SK-N-SH treated with all-trans-retinoic acid at 6 μM for 48 hours (cell line): ENCODE measurements at regions not wholly inside any gene's neighbourhood (a gene's known extent, or its start where the extent isn't known, plus 50 kb on each side); places are given as distances from the start of the nearest gene placed in this dataset.

Source experiments
- ATAC-seq: fragments of 200-7000 bp; cut with Tn5 transposase; 3 replicates; pipeline ENCODE4 v1.9.1; 2020; ENCODE audit warnings: mild to moderate bottlenecking, moderate library complexity
- ARNTL ChIP-seq: fragments of 450-650 bp; formaldehyde crosslinking; IDR thresholded peaks from 2 replicates; pipeline ENCODE4 v1.5.0; 2020; ENCODE audit warnings: low read depth, mild to moderate bottlenecking, moderate library complexity, borderline replicate concordance
- BACH2 ChIP-seq: fragments of 250-450 bp; sonication (Bioruptor Pico); IDR thresholded peaks from 2 replicates; pipeline ENCODE4 v1.9.0; 2021; ENCODE audit warnings: mild to moderate bottlenecking, borderline replicate concordance
- CREB5 ChIP-seq: fragments of 250-450 bp; sonication (Bioruptor Pico); IDR thresholded peaks from 2 replicates; pipeline ENCODE4 v1.5.1; 2020; ENCODE audit warnings: low read depth, mild to moderate bottlenecking, moderate library complexity
- CSRNP3 ChIP-seq: fragments of 250-450 bp; sonication (Bioruptor Pico); IDR thresholded peaks from 2 replicates; pipeline ENCODE4 v1.5.1; 2021; ENCODE audit warnings: mild to moderate bottlenecking, moderate library complexity
- ESRRG ChIP-seq: fragments of 250-450 bp; sonication (Bioruptor Pico); IDR thresholded peaks from 2 replicates; pipeline ENCODE4 v1.6.1; 2021; ENCODE audit warnings: mild to moderate bottlenecking
- GLIS3 ChIP-seq: fragments of 250-450 bp; sonication (Bioruptor Pico); IDR thresholded peaks from 2 replicates; pipeline ENCODE4 v1.5.0; 2020; ENCODE audit warnings: mild to moderate bottlenecking, moderate library complexity
- ISL1 ChIP-seq: fragments of 250-450 bp; sonication (Bioruptor Pico); IDR thresholded peaks from 2 replicates; pipeline ENCODE4 v2.1.2; 2022; ENCODE audit warnings: mild to moderate bottlenecking, moderate library complexity
- OSR1 ChIP-seq: fragments of 250-450 bp; sonication (Bioruptor Pico); IDR thresholded peaks from 2 replicates; pipeline ENCODE4 v1.8.0; 2022; ENCODE audit warnings: moderate library complexity, mild to moderate bottlenecking, inconsistent platforms
- PATZ1 ChIP-seq: fragments of 250-450 bp; sonication (Bioruptor Pico); IDR thresholded peaks from 2 replicates; pipeline ENCODE4 v1.8.0; 2020; ENCODE audit warnings: mild to moderate bottlenecking, moderate library complexity, borderline replicate concordance
- PPARA ChIP-seq: fragments of 250-450 bp; sonication (Bioruptor Pico); IDR thresholded peaks from 2 replicates; pipeline ENCODE4 v1.5.0; 2020; ENCODE audit warnings: mild to moderate bottlenecking, borderline replicate concordance
- RARB ChIP-seq: fragments of 250-450 bp; sonication (Bioruptor Pico); IDR thresholded peaks from 2 replicates; pipeline ENCODE4 v1.8.0; 2021; ENCODE audit warnings: mild to moderate bottlenecking, moderate library complexity
- SNAI2 ChIP-seq: fragments of 250-450 bp; sonication (Bioruptor Pico); IDR thresholded peaks from 2 replicates; pipeline ENCODE4 v1.5.0; 2020; ENCODE audit warnings: mild to moderate bottlenecking, moderate library complexity
- TCF4 ChIP-seq: fragments of 250-450 bp; sonication (Bioruptor Pico); IDR thresholded peaks from 2 replicates; pipeline ENCODE4 v1.8.0; 2021; ENCODE audit warnings: mild to moderate bottlenecking, moderate library complexity, borderline replicate concordance
- TOX ChIP-seq: fragments of 250-450 bp; sonication (Bioruptor Pico); IDR thresholded peaks from 2 replicates; pipeline ENCODE4 v1.8.0; 2021; ENCODE audit warnings: mild to moderate bottlenecking, moderate library complexity, borderline replicate concordance
- ZC3H10 ChIP-seq: fragments of 250-450 bp; sonication (Bioruptor Pico); IDR thresholded peaks from 2 replicates; pipeline ENCODE4 v1.5.1; 2021; ENCODE audit warnings: mild to moderate bottlenecking, moderate library complexity
- ZFP3 ChIP-seq: fragments of 250-450 bp; sonication (Bioruptor Pico); IDR thresholded peaks from 2 replicates; pipeline ENCODE4 v1.5.0; 2020; ENCODE audit warnings: mild to moderate bottlenecking, moderate library complexity
- ZFP30 ChIP-seq: fragments of 450-650 bp; formaldehyde crosslinking; IDR thresholded peaks from 2 replicates; pipeline ENCODE4 v1.5.0; 2022; ENCODE audit warnings: mild to moderate bottlenecking, moderate library complexity
- ZNF565 ChIP-seq: fragments of 450-650 bp; formaldehyde crosslinking; conservative IDR thresholded peaks from 2 replicates; pipeline ENCODE4 v1.5.0; 2020; ENCODE audit warnings: low read depth, mild to moderate bottlenecking, moderate library complexity
- ZNF70 ChIP-seq: fragments of 450-650 bp; formaldehyde crosslinking; IDR thresholded peaks from 2 replicates; pipeline ENCODE4 v1.5.0; 2020; ENCODE audit warnings: mild to moderate bottlenecking, moderate library complexity
- ZNF8 ChIP-seq: fragments of 450-650 bp; formaldehyde crosslinking; IDR thresholded peaks from 2 replicates; pipeline ENCODE4 v1.5.0; 2020; ENCODE audit warnings: mild to moderate bottlenecking, moderate library complexity
- TF ChIP-seq, protein P1 (sequence below): fragments of 250-450 bp; sonication (Bioruptor Pico); IDR thresholded peaks from 2 replicates; pipeline ENCODE4 v1.8.0; 2021; ENCODE audit warnings: low read depth, mild to moderate bottlenecking, moderate library complexity, borderline replicate concordance
- TF ChIP-seq, protein P2 (sequence below): fragments of 250-450 bp; sonication (Bioruptor Pico); IDR thresholded peaks from 2 replicates; pipeline ENCODE4 v1.5.0; 2020; ENCODE audit warnings: mild to moderate bottlenecking, moderate library complexity

DNA sequence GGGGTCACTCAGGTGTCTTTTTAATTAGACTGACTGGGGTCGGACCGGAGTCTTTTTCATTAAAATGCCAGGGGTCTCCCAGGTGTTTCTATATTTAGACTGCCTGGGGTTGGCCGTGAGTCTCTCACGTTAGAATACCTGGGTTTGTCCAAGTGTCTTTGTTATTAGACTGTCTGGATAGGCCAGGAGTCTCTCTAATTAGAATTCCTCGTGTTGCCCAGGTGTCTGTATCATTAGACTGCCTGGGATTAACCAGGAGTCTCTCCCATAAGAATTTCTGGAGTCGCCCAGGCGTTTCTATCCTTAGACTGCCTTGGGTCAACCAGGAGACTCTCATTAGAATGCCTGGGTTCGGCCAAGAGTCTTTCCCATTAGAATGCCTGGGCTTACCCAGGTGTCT lies 1445.7 kb downstream of the UQCRFS1 start:
- TF ChIP-seq TOX (CRISPR knock-in tag) (no peak), ZNF565 (no peak), ARNTL (CRISPR knock-in tag) (no peak), ZFP3 (CRISPR knock-in tag) (no peak), ZFP30 (CRISPR knock-in tag) (no peak), PATZ1 (no peak), OSR1 (no peak), BACH2 (CRISPR knock-in tag) (no peak), CREB5 (CRISPR knock-in tag) (no peak), TCF4 (CRISPR knock-in tag) (no peak), RARB (CRISPR knock-in tag) (no peak), ZNF70 (no peak), ZC3H10 (CRISPR knock-in tag) (no peak), GLIS3 (CRISPR knock-in tag) (no peak), PPARA (CRISPR knock-in tag) (no peak), ISL1 (no peak), SNAI2 (no peak), ZNF8 (CRISPR knock-in tag) (no peak), ESRRG (CRISPR knock-in tag) (no peak)
- TF ChIP-seq, protein P1, sequence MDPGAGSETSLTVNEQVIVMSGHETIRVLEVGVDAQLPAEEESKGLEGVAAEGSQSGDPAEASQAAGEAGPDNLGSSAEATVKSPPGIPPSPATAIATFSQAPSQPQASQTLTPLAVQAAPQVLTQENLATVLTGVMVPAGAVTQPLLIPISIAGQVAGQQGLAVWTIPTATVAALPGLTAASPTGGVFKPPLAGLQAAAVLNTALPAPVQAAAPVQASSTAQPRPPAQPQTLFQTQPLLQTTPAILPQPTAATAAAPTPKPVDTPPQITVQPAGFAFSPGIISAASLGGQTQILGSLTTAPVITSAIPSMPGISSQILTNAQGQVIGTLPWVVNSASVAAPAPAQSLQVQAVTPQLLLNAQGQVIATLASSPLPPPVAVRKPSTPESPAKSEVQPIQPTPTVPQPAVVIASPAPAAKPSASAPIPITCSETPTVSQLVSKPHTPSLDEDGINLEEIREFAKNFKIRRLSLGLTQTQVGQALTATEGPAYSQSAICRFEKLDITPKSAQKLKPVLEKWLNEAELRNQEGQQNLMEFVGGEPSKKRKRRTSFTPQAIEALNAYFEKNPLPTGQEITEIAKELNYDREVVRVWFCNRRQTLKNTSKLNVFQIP (CRISPR knock-in tag): no peak
- TF ChIP-seq, all 23 proteins: peak for 0
- no peak for ATAC-seq

DNA sequence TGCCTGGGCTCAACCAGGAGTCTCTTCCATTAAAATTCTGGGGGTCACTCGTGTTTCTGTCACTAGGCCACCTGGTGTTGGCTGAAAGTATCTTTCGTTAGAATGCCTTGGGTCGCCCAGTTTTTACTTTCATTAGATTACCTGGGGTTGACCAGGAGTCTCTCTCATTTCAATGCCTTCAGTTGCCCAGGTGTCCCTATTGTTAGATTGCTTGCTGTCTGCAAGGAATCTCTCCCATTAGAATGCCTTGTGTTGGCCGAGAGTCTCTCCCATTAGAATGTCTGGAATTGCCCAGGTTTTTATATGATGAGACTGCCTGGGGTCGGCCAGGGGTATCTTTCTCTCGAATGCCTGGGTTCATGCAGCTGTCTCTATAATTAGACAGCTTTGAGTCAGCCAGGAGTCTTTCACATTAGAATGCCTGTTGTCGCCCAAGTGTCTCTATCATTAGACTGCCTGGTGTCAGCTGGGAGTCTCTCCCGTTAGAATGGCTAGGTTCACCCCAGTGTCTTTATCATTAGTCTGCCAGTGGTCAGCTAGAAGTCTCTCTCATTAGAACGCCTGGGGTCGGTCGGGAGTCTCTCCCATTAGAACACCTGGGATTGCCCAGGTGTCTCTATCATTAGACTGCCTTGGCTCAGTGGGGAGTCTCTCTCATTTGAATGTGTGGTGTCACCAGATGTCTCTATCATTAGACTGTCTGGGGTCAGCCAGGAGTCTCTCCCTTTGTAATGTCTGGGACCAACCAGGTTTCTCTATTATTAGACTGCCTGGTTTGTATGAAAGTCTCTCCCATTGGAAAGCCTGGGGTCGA lies 1446.8 kb downstream of the UQCRFS1 start:
- ATAC-seq: no peak
- TF ChIP-seq TCF4 (CRISPR knock-in tag) (no peak), ZFP30 (CRISPR knock-in tag) (no peak), OSR1 (no peak), GLIS3 (CRISPR knock-in tag) (no peak), ISL1 (no peak), CSRNP3 (no peak), BACH2 (CRISPR knock-in tag) (no peak), RARB (CRISPR knock-in tag) (no peak), TOX (CRISPR knock-in tag) (no peak), ZNF8 (CRISPR knock-in tag) (no peak), CREB5 (CRISPR knock-in tag) (no peak), ZNF70 (no peak), PATZ1 (no peak), ARNTL (CRISPR knock-in tag) (no peak)
- TF ChIP-seq, protein P1 (CRISPR knock-in tag): no peak
- TF ChIP-seq, protein P2, sequence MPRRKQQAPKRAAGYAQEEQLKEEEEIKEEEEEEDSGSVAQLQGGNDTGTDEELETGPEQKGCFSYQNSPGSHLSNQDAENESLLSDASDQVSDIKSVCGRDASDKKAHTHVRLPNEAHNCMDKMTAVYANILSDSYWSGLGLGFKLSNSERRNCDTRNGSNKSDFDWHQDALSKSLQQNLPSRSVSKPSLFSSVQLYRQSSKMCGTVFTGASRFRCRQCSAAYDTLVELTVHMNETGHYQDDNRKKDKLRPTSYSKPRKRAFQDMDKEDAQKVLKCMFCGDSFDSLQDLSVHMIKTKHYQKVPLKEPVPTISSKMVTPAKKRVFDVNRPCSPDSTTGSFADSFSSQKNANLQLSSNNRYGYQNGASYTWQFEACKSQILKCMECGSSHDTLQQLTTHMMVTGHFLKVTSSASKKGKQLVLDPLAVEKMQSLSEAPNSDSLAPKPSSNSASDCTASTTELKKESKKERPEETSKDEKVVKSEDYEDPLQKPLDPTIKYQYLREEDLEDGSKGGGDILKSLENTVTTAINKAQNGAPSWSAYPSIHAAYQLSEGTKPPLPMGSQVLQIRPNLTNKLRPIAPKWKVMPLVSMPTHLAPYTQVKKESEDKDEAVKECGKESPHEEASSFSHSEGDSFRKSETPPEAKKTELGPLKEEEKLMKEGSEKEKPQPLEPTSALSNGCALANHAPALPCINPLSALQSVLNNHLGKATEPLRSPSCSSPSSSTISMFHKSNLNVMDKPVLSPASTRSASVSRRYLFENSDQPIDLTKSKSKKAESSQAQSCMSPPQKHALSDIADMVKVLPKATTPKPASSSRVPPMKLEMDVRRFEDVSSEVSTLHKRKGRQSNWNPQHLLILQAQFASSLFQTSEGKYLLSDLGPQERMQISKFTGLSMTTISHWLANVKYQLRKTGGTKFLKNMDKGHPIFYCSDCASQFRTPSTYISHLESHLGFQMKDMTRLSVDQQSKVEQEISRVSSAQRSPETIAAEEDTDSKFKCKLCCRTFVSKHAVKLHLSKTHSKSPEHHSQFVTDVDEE (CRISPR knock-in tag): no peak
